ENCODE measurements at regions not wholly inside any gene's neighbourhood (a gene's known extent, or its start where the extent isn't known, plus 50 kb on each side); places are given as distances from the start of the nearest gene placed in this dataset.

GRCh38 chr4:124144238-124144654, 568.3 kb downstream of the ANKRD50 start:
- TF ChIP-seq CTCF (IDR thresholded peaks at IDR 0.05; ENCODE audit: poor library complexity, severe bottlenecking) (no peak), POLR2AphosphoS5 (IDR thresholded peaks at IDR 0.05) (no peak), EP300 (conservative IDR thresholded peaks at IDR 0.05; ENCODE audit: poor library complexity, severe bottlenecking) (no peak)

Measured in neural cell (in vitro differentiated cells).